Trophoblast cell (in vitro differentiated cells and primary cell): ENCODE measurements at regions not wholly inside any gene's neighbourhood (a gene's known extent, or its start where the extent isn't known, plus 50 kb on each side); places are given as distances from the start of the nearest gene placed in this dataset.

ENCODE experiments used
- DNase-seq, 2 donors: peaks; one replicate each; pipeline ENCODE4 v3.0.0-alpha.2; 2016
- H2AFZ ChIP-seq: 2 replicates; pipeline ENCODE4 v1.6.1; 2013; ENCODE audit warnings: low read length, moderate library complexity, mild to moderate bottlenecking; ENCODE audit not compliant: insufficient read depth, poor library complexity
- H2AK5ac ChIP-seq: 2 replicates; pipeline ENCODE4 v1.6.1; 2013; ENCODE audit warnings: mild to moderate bottlenecking, low read length
- H2BK120ac ChIP-seq: 2 replicates; pipeline ENCODE4 v1.6.1; 2013; ENCODE audit warnings: low read length, mild to moderate bottlenecking, moderate library complexity; ENCODE audit not compliant: insufficient read depth, poor library complexity
- H2BK12ac ChIP-seq: 2 replicates; pipeline ENCODE4 v1.6.1; 2013; ENCODE audit warnings: mild to moderate bottlenecking, low read length, moderate library complexity
- H2BK5ac ChIP-seq: 2 replicates; pipeline ENCODE4 v1.6.1; 2013; ENCODE audit warnings: low read length, low read depth, moderate library complexity, mild to moderate bottlenecking; ENCODE audit not compliant: poor library complexity
- H3K14ac ChIP-seq: 2 replicates; pipeline ENCODE4 v1.6.1; 2013; ENCODE audit warnings: mild to moderate bottlenecking, low read length
- H3K18ac ChIP-seq: 2 replicates; pipeline ENCODE4 v1.6.1; 2013; ENCODE audit warnings: mild to moderate bottlenecking, low read length
- H3K23ac ChIP-seq: 2 replicates; pipeline ENCODE4 v1.6.1; 2013; ENCODE audit warnings: low read length
- H3K27ac ChIP-seq: 2 replicates; pipeline ENCODE4 v1.5.1; 2013; ENCODE audit warnings: low read depth, mild to moderate bottlenecking, inconsistent platforms, low read length, moderate library complexity
- H3K27me3 ChIP-seq: 2 replicates; pipeline ENCODE4 v1.6.1; 2013; ENCODE audit warnings: inconsistent platforms, mild to moderate bottlenecking, low read length, moderate library complexity; ENCODE audit not compliant: insufficient read depth
- H3K36me3 ChIP-seq, 2 experiments: 1 replicate in 1 of 2; 2 replicates in 1 of 2; pipeline ENCODE4 v1.6.1; 2013; ENCODE audit warnings: low read length in 2 of 2, mild to moderate bottlenecking in 2 of 2, moderate library complexity in 1 of 2; ENCODE audit not compliant: insufficient read depth in 2 of 2, control insufficient read depth in 1 of 2
- H3K4ac ChIP-seq: 2 replicates; pipeline ENCODE4 v1.6.1; 2013; ENCODE audit warnings: low read depth, mild to moderate bottlenecking, low read length, moderate library complexity
- H3K4me1 ChIP-seq, 2 experiments: 1 replicate in 1 of 2; 2 replicates in 1 of 2; pipeline ENCODE4 v1.6.1; 2013; ENCODE audit warnings: low read length in 2 of 2, mild to moderate bottlenecking in 2 of 2, moderate library complexity in 1 of 2; ENCODE audit not compliant: insufficient read depth in 2 of 2, control insufficient read depth in 1 of 2
- H3K4me2 ChIP-seq: 2 replicates; pipeline ENCODE4 v1.6.1; 2013; ENCODE audit warnings: inconsistent platforms, mild to moderate bottlenecking, low read length, moderate library complexity
- H3K4me3 ChIP-seq: 2 replicates; pipeline ENCODE4 v1.5.1; 2013; ENCODE audit warnings: mild to moderate bottlenecking, low read depth, low read length, inconsistent platforms
- H3K79me1 ChIP-seq: one replicate; pipeline ENCODE4 v1.6.1; 2013; ENCODE audit warnings: low read length
- H3K79me2 ChIP-seq: 2 replicates; pipeline ENCODE4 v1.6.1; 2013; ENCODE audit warnings: low read length, mild to moderate bottlenecking; ENCODE audit not compliant: control insufficient read depth, insufficient read depth, poor library complexity
- H3K9ac ChIP-seq: 2 replicates; pipeline ENCODE4 v1.6.1; 2013; ENCODE audit warnings: mild to moderate bottlenecking, low read length
- H3K9me3 ChIP-seq: 2 replicates; pipeline ENCODE4 v1.6.1; 2013; ENCODE audit warnings: low read depth, mild to moderate bottlenecking, control low read depth, inconsistent platforms, low read length; ENCODE audit not compliant: insufficient read depth
- H4K12ac ChIP-seq: 2 replicates; pipeline ENCODE4 v1.6.1; 2013; ENCODE audit warnings: low read depth, mild to moderate bottlenecking, low read length, moderate library complexity
- H4K8ac ChIP-seq: 2 replicates; pipeline ENCODE4 v1.6.1; 2013; ENCODE audit warnings: low read depth, mild to moderate bottlenecking, low read length, moderate library complexity
- H4K91ac ChIP-seq: one replicate; pipeline ENCODE4 v1.6.1; 2013; ENCODE audit warnings: low read depth, mild to moderate bottlenecking, low read length, moderate library complexity
- WGBS: extraction: QIAGEN DNeasy Blood & Tissue Kit; methylation state at CpG from one replicate; pipeline ENCODE4 v1.1.7; 2013; ENCODE audit warnings: missing lambda C conversion rate; ENCODE audit not compliant: insufficient read length, insufficient coverage; ENCODE audit errors: extremely low coverage; 5-methylcytosine and 5-hydroxymethylcytosine counted together

DNA sequence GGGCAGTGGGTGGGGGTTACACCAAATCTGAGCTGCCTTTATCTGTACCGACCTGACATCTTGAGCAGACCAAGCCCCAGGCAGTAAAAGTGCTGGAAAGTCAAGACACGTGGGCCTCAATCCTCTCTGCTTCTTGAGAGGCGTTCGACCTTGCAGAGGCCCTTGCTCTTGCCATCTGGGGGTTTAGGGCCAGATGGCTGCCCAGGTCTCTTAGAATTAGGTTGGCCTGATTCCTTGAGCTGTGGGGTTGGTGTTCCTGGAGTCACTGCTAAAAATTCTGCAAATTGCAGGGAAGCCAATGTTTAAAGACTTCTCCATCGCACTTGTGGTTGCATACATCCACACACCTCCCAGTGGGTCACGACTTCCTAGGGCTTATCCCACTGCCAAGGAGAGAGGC is 238.2 kb upstream of the ASIC2 start:
- H3K79me1 ChIP-seq = no peaks in the 10 kb centered on the region
- no peak overlapping the region for H3K4ac ChIP-seq
- H2BK120ac ChIP-seq = no peak overlapping the region
- no peak overlapping the region for H3K4me3 ChIP-seq
- H3K4me2 ChIP-seq = no peak overlapping the region
- no peak overlapping the region for H2BK5ac ChIP-seq
- no peaks in the 10 kb centered on the region for H3K27me3 ChIP-seq
- no peak overlapping the region for H3K14ac ChIP-seq
- no peaks in the 10 kb centered on the region for H3K79me2 ChIP-seq
- H3K36me3 ChIP-seq = no peaks in the 10 kb centered on the region
- WGBS = no CpG with 5 or more reads among the region's 6 CpGs
- peaks cover 2% of the 10 kb centered on the region for H3K9me3 ChIP-seq
- H2AK5ac ChIP-seq = no peak overlapping the region
- H4K12ac ChIP-seq = no peak overlapping the region
- H2AFZ ChIP-seq = no peak overlapping the region
- H3K18ac ChIP-seq = no peak overlapping the region
- H3K4me1 ChIP-seq = no peaks in the 10 kb centered on the region
- no peak overlapping the region for H3K27ac ChIP-seq
- no peak overlapping the region for H2BK12ac ChIP-seq
- no peak overlapping the region for H4K8ac ChIP-seq
- DNase-seq = no peak
- no peak overlapping the region for H3K23ac ChIP-seq
- H4K91ac ChIP-seq = no peak overlapping the region
- no peak overlapping the region for H3K9ac ChIP-seq

DNA sequence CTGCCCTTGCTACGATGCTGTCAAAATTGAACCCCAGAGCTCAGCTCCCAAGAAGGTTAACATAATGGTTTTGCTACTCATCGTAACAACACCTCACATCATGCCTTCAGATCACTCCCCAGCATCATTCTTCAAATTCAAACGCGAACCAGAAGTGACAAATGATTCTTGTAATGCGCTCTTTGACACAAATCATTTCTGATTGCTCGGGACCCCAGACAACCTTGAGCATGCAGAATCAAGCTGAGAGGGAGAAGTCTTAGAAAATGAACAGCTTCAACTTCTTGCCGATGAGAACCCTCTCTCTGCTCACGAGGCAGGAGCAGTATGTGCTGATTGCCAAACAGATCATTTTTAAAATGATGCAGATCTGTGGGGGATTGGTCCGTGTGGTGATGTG is 241.0 kb upstream of the ASIC2 start:
- WGBS = no CpG with 5 or more reads among the region's 9 CpGs
- Histone ChIP-seq H3K9ac (no peak overlapping the region), H3K79me1 (no peaks in the 10 kb centered on the region), H4K8ac (no peak overlapping the region), H3K4me3 (no peak overlapping the region), H2AFZ (no peak overlapping the region), H4K91ac (no peak overlapping the region), H3K79me2 (no peaks in the 10 kb centered on the region), H4K12ac (no peak overlapping the region), H3K27me3 (no peaks in the 10 kb centered on the region), H3K9me3 (no peaks in the 10 kb centered on the region), H3K27ac (no peak overlapping the region), H3K18ac (no peak overlapping the region), H2AK5ac (no peak overlapping the region), H3K4ac (no peak overlapping the region), H2BK120ac (no peak overlapping the region), H3K4me1 (no peaks in the 10 kb centered on the region), H3K36me3 (no peaks in the 10 kb centered on the region), H3K4me2 (no peak overlapping the region), H3K23ac (no peak overlapping the region), H2BK12ac (no peak overlapping the region), H2BK5ac (no peak overlapping the region), H3K14ac (no peak overlapping the region)
- no peak for DNase-seq

DNA sequence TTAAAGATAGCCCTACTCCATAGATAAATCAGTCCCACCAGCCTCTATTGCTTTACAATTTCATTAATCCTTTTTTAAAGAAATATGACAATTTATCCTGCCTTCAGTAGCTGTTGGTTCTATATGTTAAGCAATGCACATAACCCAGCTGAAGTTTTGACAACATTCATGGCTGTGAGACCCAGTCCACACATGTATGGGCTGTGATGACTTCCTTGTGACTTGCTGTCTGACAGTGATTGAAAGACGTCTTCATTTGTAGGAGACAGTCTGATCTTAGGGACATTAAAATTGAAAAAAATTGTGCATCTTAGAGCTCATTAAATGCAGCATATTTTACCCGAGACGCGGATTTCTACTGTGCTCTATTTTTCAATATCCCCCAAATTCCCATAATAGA is 252.0 kb upstream of the ASIC2 start:
- H4K12ac ChIP-seq = no peak overlapping the region
- no peaks in the 10 kb centered on the region for H3K4me1 ChIP-seq
- H2BK5ac ChIP-seq = no peak overlapping the region
- no peaks in the 10 kb centered on the region for H3K79me2 ChIP-seq
- H3K79me1 ChIP-seq = no peaks in the 10 kb centered on the region
- H4K91ac ChIP-seq = no peak overlapping the region
- no peaks in the 10 kb centered on the region for H3K9me3 ChIP-seq
- H3K18ac ChIP-seq = no peak overlapping the region
- no peak overlapping the region for H3K9ac ChIP-seq
- H2AFZ ChIP-seq = no peak overlapping the region
- H3K4ac ChIP-seq = no peak overlapping the region
- no peak overlapping the region for H2AK5ac ChIP-seq
- H4K8ac ChIP-seq = no peak overlapping the region
- no peak overlapping the region for H3K23ac ChIP-seq
- no peaks in the 10 kb centered on the region for H3K36me3 ChIP-seq
- H2BK12ac ChIP-seq = no peak overlapping the region
- no CpG with 5 or more reads among the region's 4 CpGs for WGBS
- H3K27ac ChIP-seq = no peak overlapping the region
- H3K4me3 ChIP-seq = no peak overlapping the region
- H3K14ac ChIP-seq = no peak overlapping the region
- no peak for DNase-seq
- no peak overlapping the region for H2BK120ac ChIP-seq
- no peaks in the 10 kb centered on the region for H3K27me3 ChIP-seq
- H3K4me2 ChIP-seq = no peak overlapping the region

DNA sequence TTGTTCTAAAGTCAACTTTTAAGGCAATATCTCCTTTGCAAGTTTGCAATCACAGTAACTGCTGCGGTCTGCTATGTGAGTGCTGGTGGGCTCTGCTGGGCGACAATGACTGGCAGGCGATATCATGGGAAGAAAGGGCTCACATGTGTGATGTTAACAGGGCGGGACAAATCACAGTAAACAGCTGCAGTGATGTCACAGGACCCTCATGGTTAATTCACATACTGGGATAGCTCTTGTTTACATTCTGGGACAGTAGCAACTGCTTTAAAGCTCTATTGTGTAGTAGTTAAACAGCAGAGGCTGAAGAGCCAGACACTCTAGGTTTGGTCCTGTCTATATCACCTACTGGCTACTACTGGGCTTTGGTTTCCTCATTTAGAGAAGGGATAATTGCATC is 257.2 kb upstream of the ASIC2 start:
- WGBS = no CpG with 5 or more reads among the region's 4 CpGs
- Histone ChIP-seq H2AK5ac (no peak overlapping the region), H3K9ac (no peak overlapping the region), H3K9me3 (no peaks in the 10 kb centered on the region), H3K4me1 (no peaks in the 10 kb centered on the region), H3K18ac (no peak overlapping the region), H2BK120ac (no peak overlapping the region), H3K36me3 (no peaks in the 10 kb centered on the region), H3K23ac (no peak overlapping the region), H3K27ac (no peak overlapping the region), H4K8ac (no peak overlapping the region), H2BK5ac (no peak overlapping the region), H4K91ac (no peak overlapping the region), H2BK12ac (no peak overlapping the region), H2AFZ (no peak overlapping the region), H3K27me3 (no peaks in the 10 kb centered on the region), H3K79me1 (no peaks in the 10 kb centered on the region), H3K79me2 (no peaks in the 10 kb centered on the region), H3K4me3 (no peak overlapping the region), H3K4me2 (no peak overlapping the region), H4K12ac (no peak overlapping the region), H3K14ac (no peak overlapping the region), H3K4ac (no peak overlapping the region)
- no peak for DNase-seq
